PC-3 (cell line): ENCODE measurements at regions not wholly inside any gene's neighbourhood (a gene's known extent, or its start where the extent isn't known, plus 50 kb on each side); places are given as distances from the start of the nearest gene placed in this dataset.

Experiments used
- EZH2 ChIP-seq: fragments of 300-600 bp; sonication (generic); IDR thresholded peaks from one replicate; pipeline ENCODE4 v1.6.1; 2017; ENCODE audit warnings: antibody characterized with exemption, mild to moderate bottlenecking, low read length; ENCODE audit not compliant: unreplicated experiment
- EZH2phosphoT487 ChIP-seq: fragments of 300-600 bp; sonication (generic); IDR thresholded peaks from 2 replicates; pipeline ENCODE4 v1.6.1; 2018; ENCODE audit warnings: mild to moderate bottlenecking, antibody characterized with exemption, low read length, borderline replicate concordance
- TF ChIP-seq, protein P1 (sequence below): fragments of 300-600 bp; sonication (generic); conservative IDR thresholded peaks from 2 replicates; pipeline ENCODE4 v1.5.1; 2017; ENCODE audit warnings: antibody characterized with exemption, low read depth, mild to moderate bottlenecking, low read length

DNA sequence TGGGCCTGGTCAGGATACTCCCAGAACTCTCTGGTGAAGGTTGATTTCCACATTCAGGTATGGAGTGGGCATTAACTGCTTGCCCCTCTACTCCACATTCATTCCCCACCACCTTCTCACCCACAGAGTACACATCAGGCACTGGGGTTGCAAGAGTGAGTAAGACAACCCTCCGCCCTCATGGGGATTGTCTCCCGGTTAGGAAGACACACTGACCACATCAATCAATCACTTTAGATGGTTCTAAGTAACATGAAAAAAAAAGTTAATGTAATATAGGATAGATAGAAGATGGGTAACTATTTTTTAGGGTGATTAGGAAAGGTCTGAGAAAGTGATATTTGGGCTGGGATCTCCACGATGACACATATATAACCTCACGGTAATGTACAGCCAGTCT lies 116.0 kb upstream of the NEO1 start:
- TF ChIP-seq, protein P1, sequence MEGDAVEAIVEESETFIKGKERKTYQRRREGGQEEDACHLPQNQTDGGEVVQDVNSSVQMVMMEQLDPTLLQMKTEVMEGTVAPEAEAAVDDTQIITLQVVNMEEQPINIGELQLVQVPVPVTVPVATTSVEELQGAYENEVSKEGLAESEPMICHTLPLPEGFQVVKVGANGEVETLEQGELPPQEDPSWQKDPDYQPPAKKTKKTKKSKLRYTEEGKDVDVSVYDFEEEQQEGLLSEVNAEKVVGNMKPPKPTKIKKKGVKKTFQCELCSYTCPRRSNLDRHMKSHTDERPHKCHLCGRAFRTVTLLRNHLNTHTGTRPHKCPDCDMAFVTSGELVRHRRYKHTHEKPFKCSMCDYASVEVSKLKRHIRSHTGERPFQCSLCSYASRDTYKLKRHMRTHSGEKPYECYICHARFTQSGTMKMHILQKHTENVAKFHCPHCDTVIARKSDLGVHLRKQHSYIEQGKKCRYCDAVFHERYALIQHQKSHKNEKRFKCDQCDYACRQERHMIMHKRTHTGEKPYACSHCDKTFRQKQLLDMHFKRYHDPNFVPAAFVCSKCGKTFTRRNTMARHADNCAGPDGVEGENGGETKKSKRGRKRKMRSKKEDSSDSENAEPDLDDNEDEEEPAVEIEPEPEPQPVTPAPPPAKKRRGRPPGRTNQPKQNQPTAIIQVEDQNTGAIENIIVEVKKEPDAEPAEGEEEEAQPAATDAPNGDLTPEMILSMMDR: no peak
- TF ChIP-seq EZH2phosphoT487: no peak
- TF ChIP-seq EZH2: no peak
